ENCODE measurements at regions not wholly inside any gene's neighbourhood (a gene's known extent, or its start where the extent isn't known, plus 50 kb on each side); places are given as distances from the start of the nearest gene placed in this dataset.

GRCh38 chr5:143898381-143898780, 86.4 kb downstream of the HMHB1 start:
- WGBS (ENCODE audit: extremely low coverage, insufficient read length, low lambda C conversion rate): no CpG with 5 or more reads among the region's 1 CpG
- H3K27ac Mint-ChIP-seq: no peak overlapping the region
- no peak overlapping the region for H2BK20ac ChIP-seq (ENCODE audit: low read depth, low read length, poor library complexity, severe bottlenecking)
- no peaks in the 10 kb centered on the region for H3K27me3 Mint-ChIP-seq (ENCODE audit: low read depth)
- H3K9ac ChIP-seq (ENCODE audit: extremely low read depth, insufficient read length, low read length): no peak overlapping the region
- no peaks in the 10 kb centered on the region for H4K20me1 ChIP-seq (ENCODE audit: control insufficient read depth, insufficient read depth, insufficient read length)
- no peaks in the 10 kb centered on the region for H3K23me2 ChIP-seq (ENCODE audit: insufficient read length, low read depth, low read length, poor library complexity, severe bottlenecking)
- no peak for DNase-seq
- no peak overlapping the region for H3K4me2 ChIP-seq (ENCODE audit: insufficient read depth, insufficient read length, low read length)
- H3K27me3 ChIP-seq (ENCODE audit: insufficient read depth, low read length): no peaks in the 10 kb centered on the region
- no peak overlapping the region for H3K56ac ChIP-seq (ENCODE audit: insufficient read length, low read depth, low read length)
- peaks cover 5% of the 10 kb centered on the region in 2 experiments; a peak in 2 of 4 replicates for H3K4me1 Mint-ChIP-seq
- H3K79me2 ChIP-seq (ENCODE audit: insufficient read depth, low read length): no peaks in the 10 kb centered on the region
- H3K18ac ChIP-seq (ENCODE audit: insufficient read length, low read depth, low read length): no peak overlapping the region
- no peak overlapping the region for H2BK15ac ChIP-seq (ENCODE audit: low read depth, low read length)
- no peak overlapping the region for H3K14ac ChIP-seq (ENCODE audit: insufficient read depth, low read length)
- no peak overlapping the region for H3T11ph ChIP-seq (ENCODE audit: low read length)
- H3K27ac ChIP-seq (ENCODE audit: insufficient read length, low read depth, low read length): no peak overlapping the region
- H3K4me3 Mint-ChIP-seq: no peak overlapping the region
- no peak overlapping the region for H3K23ac ChIP-seq (ENCODE audit: insufficient read length, low read depth, low read length)
- H3K4me1 ChIP-seq (ENCODE audit: insufficient read depth, low read length): no peaks in the 10 kb centered on the region
- no peaks in the 10 kb centered on the region for H3K9me3 Mint-ChIP-seq
- TF ChIP-seq CTCF (conservative IDR thresholded peaks at IDR 0.05): no peak
- no peak overlapping the region for H2AK5ac ChIP-seq (ENCODE audit: insufficient read length, low read length)
- H3K36me3 Mint-ChIP-seq (ENCODE audit: insufficient read depth in 1 of 3, low read depth in 3 of 3): no peaks in the 10 kb centered on the region; a peak in 1 of 7 replicates
- no peak overlapping the region for H3K4ac ChIP-seq (ENCODE audit: low read depth, low read length)
- no peak overlapping the region for H4K8ac ChIP-seq (replicated peaks; ENCODE audit: insufficient read length, low read depth, low read length)
- H2BK12ac ChIP-seq (ENCODE audit: insufficient read length, low read depth, low read length): no peak overlapping the region
- H4K91ac ChIP-seq (ENCODE audit: insufficient read length, low read depth, low read length): no peak overlapping the region
- H3K79me1 ChIP-seq (ENCODE audit: insufficient read depth, low read depth, low read length, poor library complexity, severe bottlenecking): no peaks in the 10 kb centered on the region
- no peak overlapping the region for H2AFZ ChIP-seq (ENCODE audit: low read length)
- H2BK120ac ChIP-seq (ENCODE audit: low read depth, low read length, poor library complexity, severe bottlenecking): no peak overlapping the region
- H4K5ac ChIP-seq (ENCODE audit: insufficient read length, low read depth, low read length): no peak overlapping the region
- H3K9me3 ChIP-seq (ENCODE audit: control insufficient read depth, low read depth, low read length): no peaks in the 10 kb centered on the region
- no peak overlapping the region for H2BK5ac ChIP-seq (ENCODE audit: insufficient read length, low read length)
